ENCODE measurements at regions not wholly inside any gene's neighbourhood (a gene's known extent, or its start where the extent isn't known, plus 50 kb on each side); places are given as distances from the start of the nearest gene placed in this dataset.

DNA sequence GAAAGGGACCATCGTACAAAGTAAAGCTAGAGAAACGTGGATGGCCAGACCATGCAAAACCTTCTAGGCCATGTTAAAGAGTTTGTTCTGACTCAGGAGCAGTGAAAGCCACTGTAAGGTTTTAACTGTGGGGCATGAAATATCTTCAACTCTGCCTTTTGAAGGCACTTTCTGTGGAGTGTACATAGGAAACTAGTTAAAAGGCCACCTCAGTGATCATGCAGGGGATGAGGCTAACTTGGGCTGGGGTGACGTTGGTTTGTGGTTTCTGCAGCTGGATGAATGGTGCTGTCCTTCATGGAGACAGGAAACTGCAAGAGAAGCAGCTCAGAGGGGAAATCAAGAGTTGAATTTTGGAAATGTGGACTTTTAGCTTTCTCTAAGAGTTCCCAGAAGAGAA is 190.7 kb downstream of the CDCA7 start:
- ATAC-seq (peak; percentile 50 to 72; a peak in 4 of 6 replicates), DNase-seq (ENCODE audit: low read depth in 1 of 2, low spot score in 1 of 2) (peak in 1 of 2 experiments; percentile 51), FAIRE-seq (no peak)
- TF ChIP-seq ZSCAN20 (CRISPR knock-in tag; IDR thresholded peaks at IDR 0.05) (no peak), NFE2L2 (conservative IDR thresholded peaks at IDR 0.05; ENCODE audit: low read length) (no peak)
- ChIA-PET POLR2A (no interaction called here), CTCF (no interaction called here)
- peak overlapping the region; percentile 63 to 84 for H3K27ac ChIP-seq
- H3K9me3 ChIP-seq, result peaks cover 10% of the 10 kb centered on the region; the same call in 2 of the 3 replicates
- H3K4me3 ChIP-seq, result no peak overlapping the region
- 29% methylated on average over 3 of the region's 3 CpGs for WGBS (ENCODE audit: missing lambda C conversion rate)
- peak overlapping the region; percentile 60 for H3K4me2 ChIP-seq
- H3K4me1 ChIP-seq, result peaks cover 31% of the 10 kb centered on the region

DNA sequence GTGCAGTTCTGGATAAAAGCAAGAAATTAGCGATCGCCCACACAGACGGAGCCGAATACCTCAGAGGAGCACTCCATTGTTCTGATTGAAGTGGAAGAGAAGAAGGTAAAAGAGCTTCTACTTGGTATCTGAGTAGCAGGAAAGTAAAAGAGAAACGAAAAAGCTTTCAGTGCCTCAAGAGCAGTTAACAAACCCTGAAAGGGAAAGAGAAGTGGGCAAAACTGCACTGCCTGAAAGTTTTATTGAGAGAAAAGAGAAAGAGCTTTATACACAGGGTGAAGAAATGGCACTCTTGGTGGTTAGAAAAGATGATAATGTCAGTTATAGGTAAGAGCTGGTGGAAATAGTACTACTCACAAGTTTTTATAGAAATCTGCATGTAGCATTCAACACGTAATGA is 192.8 kb downstream of the CDCA7 start:
- ChIA-PET POLR2A (no interaction called here), CTCF (interaction anchor here (1.7 kb wide), 1 partner anchor 145 kb away, joined by 3 read pairs; no protein-coding TSS in a partner anchor)
- Histone ChIP-seq H3K27ac (no peak overlapping the region), H3K4me2 (no peak overlapping the region), H3K9me3 (peaks cover 14% of the 10 kb centered on the region; the same call in 2 of the 3 replicates), H3K4me3 (no peak overlapping the region), H3K4me1 (peaks cover 31% of the 10 kb centered on the region)
- no peak for FAIRE-seq
- TF ChIP-seq POLR2A (IDR thresholded peaks at IDR 0.05; ENCODE audit: low read length), result no peak
- no peak for TF ChIP-seq JUNB (IDR thresholded peaks at IDR 0.05)
- TF ChIP-seq, protein P1, sequence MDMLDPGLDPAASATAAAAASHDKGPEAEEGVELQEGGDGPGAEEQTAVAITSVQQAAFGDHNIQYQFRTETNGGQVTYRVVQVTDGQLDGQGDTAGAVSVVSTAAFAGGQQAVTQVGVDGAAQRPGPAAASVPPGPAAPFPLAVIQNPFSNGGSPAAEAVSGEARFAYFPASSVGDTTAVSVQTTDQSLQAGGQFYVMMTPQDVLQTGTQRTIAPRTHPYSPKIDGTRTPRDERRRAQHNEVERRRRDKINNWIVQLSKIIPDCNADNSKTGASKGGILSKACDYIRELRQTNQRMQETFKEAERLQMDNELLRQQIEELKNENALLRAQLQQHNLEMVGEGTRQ (IDR thresholded peaks at IDR 0.05), result no peak
- TF ChIP-seq HOXA7 (CRISPR knock-in tag; IDR thresholded peaks at IDR 0.05), result no peak
- no peak for TF ChIP-seq ZSCAN20 (CRISPR knock-in tag; IDR thresholded peaks at IDR 0.05)
- no peak for TF ChIP-seq KDM5A (IDR thresholded peaks at IDR 0.05)
- TF ChIP-seq NR3C1 (IDR thresholded peaks at IDR 0.05), result no peak
- TF ChIP-seq ZNF302 (CRISPR knock-in tag; IDR thresholded peaks at IDR 0.05), result no peak
- no peak for TF ChIP-seq HEYL (CRISPR knock-in tag; IDR thresholded peaks at IDR 0.05)
- TF ChIP-seq BHLHE40 (IDR thresholded peaks at IDR 0.05; ENCODE audit: low read depth, low read length), result no peak
- TF ChIP-seq HDAC2 (IDR thresholded peaks at IDR 0.05), result no peak
- no peak for TF ChIP-seq TP53 (CRISPR knock-in tag; IDR thresholded peaks at IDR 0.05)
- TF ChIP-seq, protein P2, sequence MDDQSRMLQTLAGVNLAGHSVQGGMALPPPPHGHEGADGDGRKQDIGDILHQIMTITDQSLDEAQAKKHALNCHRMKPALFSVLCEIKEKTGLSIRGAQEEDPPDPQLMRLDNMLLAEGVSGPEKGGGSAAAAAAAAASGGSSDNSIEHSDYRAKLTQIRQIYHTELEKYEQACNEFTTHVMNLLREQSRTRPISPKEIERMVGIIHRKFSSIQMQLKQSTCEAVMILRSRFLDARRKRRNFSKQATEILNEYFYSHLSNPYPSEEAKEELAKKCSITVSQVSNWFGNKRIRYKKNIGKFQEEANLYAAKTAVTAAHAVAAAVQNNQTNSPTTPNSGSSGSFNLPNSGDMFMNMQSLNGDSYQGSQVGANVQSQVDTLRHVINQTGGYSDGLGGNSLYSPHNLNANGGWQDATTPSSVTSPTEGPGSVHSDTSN (IDR thresholded peaks at IDR 0.05), result no peak
- no peak for TF ChIP-seq EHMT2 (IDR thresholded peaks at IDR 0.05; ENCODE audit: low read depth)
- TF ChIP-seq HOXB5 (CRISPR knock-in tag; IDR thresholded peaks at IDR 0.05), result no peak
- no peak for TF ChIP-seq TFCP2L1 (CRISPR knock-in tag; IDR thresholded peaks at IDR 0.05)
- no peak for TF ChIP-seq MAZ (IDR thresholded peaks at IDR 0.05; ENCODE audit: borderline replicate concordance, low read depth, low read length)
- TF ChIP-seq CBX2 (IDR thresholded peaks at IDR 0.05; ENCODE audit: borderline replicate concordance, low read depth), result no peak
- TF ChIP-seq NPAS2 (CRISPR knock-in tag; IDR thresholded peaks at IDR 0.05; ENCODE audit: borderline replicate concordance), result no peak
- no peak for TF ChIP-seq CHD4 (IDR thresholded peaks at IDR 0.05; ENCODE audit: borderline replicate concordance)
- whole genome bisulfite sequencing (ENCODE audit: missing lambda C conversion rate), result 96% methylated on average over 6 of the region's 6 CpGs
- no peak for DNase-seq (ENCODE audit: low read depth in 1 of 2, low spot score in 1 of 2)
- no peak for ATAC-seq

GRCh38 chr2:173550143-173550542 is 195.5 kb downstream of the CDCA7 start:
- peak in 1 of 2 experiments; percentile 73; a peak in 3 of 6 replicates for ATAC-seq

More at GRCh38 chr2:173550143-173550542, 195.5 kb downstream of the CDCA7 start:
- WGBS (ENCODE audit: missing lambda C conversion rate), result 0% methylated on average over 1 of the region's 1 CpG
- H3K9me3 ChIP-seq, result peaks cover 14% of the 10 kb centered on the region; the same call in 2 of the 3 replicates
- POLR2A ChIA-PET, result no interaction called here
- H3K4me3 ChIP-seq, result no peak overlapping the region
- no peak overlapping the region for H3K4me2 ChIP-seq
- TF ChIP-seq JUNB (IDR thresholded peaks at IDR 0.05), result peak; percentile 62; the same call in 1 of the 2 replicates
- no peak for TF ChIP-seq BHLHE40 (IDR thresholded peaks at IDR 0.05; ENCODE audit: low read depth, low read length)
- TF ChIP-seq FOSB (CRISPR knock-in tag; IDR thresholded peaks at IDR 0.05), result no peak
- TF ChIP-seq, protein P3, sequence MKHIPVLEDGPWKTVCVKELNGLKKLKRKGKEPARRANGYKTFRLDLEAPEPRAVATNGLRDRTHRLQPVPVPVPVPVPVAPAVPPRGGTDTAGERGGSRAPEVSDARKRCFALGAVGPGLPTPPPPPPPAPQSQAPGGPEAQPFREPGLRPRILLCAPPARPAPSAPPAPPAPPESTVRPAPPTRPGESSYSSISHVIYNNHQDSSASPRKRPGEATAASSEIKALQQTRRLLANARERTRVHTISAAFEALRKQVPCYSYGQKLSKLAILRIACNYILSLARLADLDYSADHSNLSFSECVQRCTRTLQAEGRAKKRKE (CRISPR knock-in tag; IDR thresholded peaks at IDR 0.05; ENCODE audit: low read depth), result no peak
- no peak for TF ChIP-seq NFE2L2 (conservative IDR thresholded peaks at IDR 0.05; ENCODE audit: low read length)
- TF ChIP-seq MAX (IDR thresholded peaks at IDR 0.05), result peak; percentile 32; the same call in 1 of the 2 replicates
- no peak for TF ChIP-seq RARB (CRISPR knock-in tag; IDR thresholded peaks at IDR 0.05)
- TF ChIP-seq CEBPB (IDR thresholded peaks at IDR 0.05), result peak in 1 of 2 experiments; percentile 69; a peak in 2 of 4 replicates
- TF ChIP-seq, protein P4, sequence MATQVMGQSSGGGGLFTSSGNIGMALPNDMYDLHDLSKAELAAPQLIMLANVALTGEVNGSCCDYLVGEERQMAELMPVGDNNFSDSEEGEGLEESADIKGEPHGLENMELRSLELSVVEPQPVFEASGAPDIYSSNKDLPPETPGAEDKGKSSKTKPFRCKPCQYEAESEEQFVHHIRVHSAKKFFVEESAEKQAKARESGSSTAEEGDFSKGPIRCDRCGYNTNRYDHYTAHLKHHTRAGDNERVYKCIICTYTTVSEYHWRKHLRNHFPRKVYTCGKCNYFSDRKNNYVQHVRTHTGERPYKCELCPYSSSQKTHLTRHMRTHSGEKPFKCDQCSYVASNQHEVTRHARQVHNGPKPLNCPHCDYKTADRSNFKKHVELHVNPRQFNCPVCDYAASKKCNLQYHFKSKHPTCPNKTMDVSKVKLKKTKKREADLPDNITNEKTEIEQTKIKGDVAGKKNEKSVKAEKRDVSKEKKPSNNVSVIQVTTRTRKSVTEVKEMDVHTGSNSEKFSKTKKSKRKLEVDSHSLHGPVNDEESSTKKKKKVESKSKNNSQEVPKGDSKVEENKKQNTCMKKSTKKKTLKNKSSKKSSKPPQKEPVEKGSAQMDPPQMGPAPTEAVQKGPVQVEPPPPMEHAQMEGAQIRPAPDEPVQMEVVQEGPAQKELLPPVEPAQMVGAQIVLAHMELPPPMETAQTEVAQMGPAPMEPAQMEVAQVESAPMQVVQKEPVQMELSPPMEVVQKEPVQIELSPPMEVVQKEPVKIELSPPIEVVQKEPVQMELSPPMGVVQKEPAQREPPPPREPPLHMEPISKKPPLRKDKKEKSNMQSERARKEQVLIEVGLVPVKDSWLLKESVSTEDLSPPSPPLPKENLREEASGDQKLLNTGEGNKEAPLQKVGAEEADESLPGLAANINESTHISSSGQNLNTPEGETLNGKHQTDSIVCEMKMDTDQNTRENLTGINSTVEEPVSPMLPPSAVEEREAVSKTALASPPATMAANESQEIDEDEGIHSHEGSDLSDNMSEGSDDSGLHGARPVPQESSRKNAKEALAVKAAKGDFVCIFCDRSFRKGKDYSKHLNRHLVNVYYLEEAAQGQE (IDR thresholded peaks at IDR 0.05), result no peak
- TF ChIP-seq CHD4 (IDR thresholded peaks at IDR 0.05; ENCODE audit: borderline replicate concordance), result no peak
- peak; percentile 67; the same call in 1 of the 2 replicates for TF ChIP-seq GATA3 (IDR thresholded peaks at IDR 0.05; ENCODE audit: borderline replicate concordance)
- TF ChIP-seq FOSL2 (IDR thresholded peaks at IDR 0.05), result no peak; the same call in 1 of the 2 replicates
- TF ChIP-seq FOSL2 (CRISPR knock-in tag; IDR thresholded peaks at IDR 0.05), result peak; percentile 71
- FAIRE-seq (no peak), DNase-seq (ENCODE audit: low read depth in 1 of 2, low spot score in 1 of 2) (peak; percentile 25 to 81)
- CTCF ChIA-PET, result interaction anchor here (0.9 to 1.2 kb wide), 2 partner anchors 9 to 17 kb away, joined by 3 read pairs; no protein-coding TSS in a partner anchor
- H3K27ac ChIP-seq, result 0 out of 6 replicates have a peak overlapping the region, but pooled peaks of 1 of the 2 experiments have one; percentile 5
- peaks cover 39% of the 10 kb centered on the region for H3K4me1 ChIP-seq

Measured in A549 (cell line).